H9 (cell line): ENCODE measurements at regions not wholly inside any gene's neighbourhood (a gene's known extent, or its start where the extent isn't known, plus 50 kb on each side); places are given as distances from the start of the nearest gene placed in this dataset.

Experiments used
- DNase-seq: peaks from one replicate; pipeline ENCODE4 v3.0.0-alpha.2; 2017
- H2AFZ ChIP-seq: one replicate; pipeline ENCODE4 v1.6.1; 2013; ENCODE audit warnings: mild to moderate bottlenecking, low read length, control low read depth, moderate library complexity
- H2AK5ac ChIP-seq: 2 replicates; pipeline ENCODE4 v1.6.1; 2013; ENCODE audit warnings: low read length, control low read depth, mixed read lengths; ENCODE audit not compliant: insufficient read length
- H2BK120ac ChIP-seq: one replicate; pipeline ENCODE4 v1.6.1; 2013; ENCODE audit warnings: low read depth, mild to moderate bottlenecking, low read length, control low read depth, inconsistent platforms; ENCODE audit not compliant: poor library complexity, severe bottlenecking
- H2BK12ac ChIP-seq: 2 replicates; pipeline ENCODE4 v1.6.1; 2013; ENCODE audit warnings: low read length, control low read depth, mixed read lengths, low read depth; ENCODE audit not compliant: insufficient read length
- H2BK15ac ChIP-seq: 2 replicates; pipeline ENCODE4 v1.6.1; 2013; ENCODE audit warnings: low read depth, low read length, control low read depth
- H2BK20ac ChIP-seq: one replicate; pipeline ENCODE4 v1.6.1; 2013; ENCODE audit warnings: low read depth, mild to moderate bottlenecking, low read length, control low read depth, inconsistent platforms; ENCODE audit not compliant: poor library complexity, severe bottlenecking
- H2BK5ac ChIP-seq: 2 replicates; pipeline ENCODE4 v1.6.1; 2013; ENCODE audit warnings: low read length, control low read depth, mixed read lengths; ENCODE audit not compliant: insufficient read length
- H3K14ac ChIP-seq: 2 replicates; pipeline ENCODE4 v1.6.1; 2013; ENCODE audit warnings: low read length, control low read depth; ENCODE audit not compliant: insufficient read depth
- H3K18ac ChIP-seq: 2 replicates; pipeline ENCODE4 v1.6.1; 2013; ENCODE audit warnings: low read depth, mild to moderate bottlenecking, mixed read lengths, low read length, control low read depth; ENCODE audit not compliant: insufficient read length
- H3K23ac ChIP-seq: 2 replicates; pipeline ENCODE4 v1.6.1; 2013; ENCODE audit warnings: low read length, control low read depth, mixed read lengths, low read depth; ENCODE audit not compliant: insufficient read length
- H3K23me2 ChIP-seq: 2 replicates; pipeline ENCODE4 v1.6.1; 2013; ENCODE audit warnings: low read depth, mild to moderate bottlenecking, mixed read lengths, low read length, control low read depth; ENCODE audit not compliant: insufficient read length, poor library complexity, severe bottlenecking
- H3K27ac ChIP-seq: 2 replicates; pipeline ENCODE4 v1.5.1; 2013; ENCODE audit warnings: low read length, control low read depth, mixed read lengths, low read depth; ENCODE audit not compliant: insufficient read length
- H3K27me3 ChIP-seq: 2 replicates; pipeline ENCODE4 v1.6.1; 2013; ENCODE audit warnings: low read length, control low read depth, inconsistent platforms; ENCODE audit not compliant: insufficient read depth
- H3K4ac ChIP-seq: 2 replicates; pipeline ENCODE4 v1.6.1; 2013; ENCODE audit warnings: low read depth, mild to moderate bottlenecking, control low read depth, inconsistent platforms, low read length, moderate library complexity
- H3K4me1 ChIP-seq: 2 replicates; pipeline ENCODE4 v1.6.1; 2013; ENCODE audit warnings: low read length, control low read depth, inconsistent platforms; ENCODE audit not compliant: insufficient read depth
- H3K4me2 ChIP-seq: 2 replicates; pipeline ENCODE4 v1.6.1; 2013; ENCODE audit warnings: low read length, control low read depth, mixed read lengths; ENCODE audit not compliant: insufficient read length, insufficient read depth
- H3K56ac ChIP-seq: 2 replicates; pipeline ENCODE4 v1.6.1; 2013; ENCODE audit warnings: low read depth, mild to moderate bottlenecking, mixed read lengths, low read length, control low read depth; ENCODE audit not compliant: insufficient read length
- H3K79me1 ChIP-seq: 2 replicates; pipeline ENCODE4 v1.6.1; 2013; ENCODE audit warnings: low read depth, mild to moderate bottlenecking, moderate library complexity, low read length, control low read depth, inconsistent platforms; ENCODE audit not compliant: insufficient read depth, poor library complexity, severe bottlenecking
- H3K79me2 ChIP-seq: 2 replicates; pipeline ENCODE4 v1.6.1; 2013; ENCODE audit warnings: low read length, control low read depth, inconsistent platforms; ENCODE audit not compliant: insufficient read depth
- H3K9ac ChIP-seq: 2 replicates; pipeline ENCODE4 v1.6.1; 2013; ENCODE audit warnings: low read length, control low read depth, mixed read lengths; ENCODE audit not compliant: insufficient read length; ENCODE audit errors: extremely low read depth
- H3K9me3 ChIP-seq: one replicate; pipeline ENCODE4 v1.6.1; 2013; ENCODE audit warnings: low read depth, low read length, inconsistent platforms; ENCODE audit not compliant: control insufficient read depth
- H3T11ph ChIP-seq: one replicate; pipeline ENCODE4 v1.6.1; 2013; ENCODE audit warnings: mild to moderate bottlenecking, low read length, control low read depth, inconsistent platforms
- H4K20me1 ChIP-seq: one replicate; pipeline ENCODE4 v1.6.1; 2013; ENCODE audit not compliant: control insufficient read depth, insufficient read length, insufficient read depth
- H4K5ac ChIP-seq: 2 replicates; pipeline ENCODE4 v1.6.1; 2013; ENCODE audit warnings: low read depth, mild to moderate bottlenecking, mixed read lengths, low read length, control low read depth; ENCODE audit not compliant: insufficient read length
- H4K8ac ChIP-seq: replicated peaks from 2 replicates; pipeline ENCODE4 v1.6.1; 2013; ENCODE audit warnings: low read length, control low read depth, mixed read lengths, low read depth; ENCODE audit not compliant: insufficient read length
- H4K91ac ChIP-seq: 2 replicates; pipeline ENCODE4 v1.6.1; 2013; ENCODE audit warnings: low read depth, mild to moderate bottlenecking, moderate library complexity, mixed read lengths, low read length, control low read depth; ENCODE audit not compliant: insufficient read length
- H3K27ac Mint-ChIP-seq, 3 experiments: 2 replicates in 2 of 3; 3 replicates in 1 of 3; pipeline ENCODE4 v1.8.0; 2020 to 2021; ENCODE audit warnings: mixed read lengths in 3 of 3, mild to moderate bottlenecking in 1 of 3, moderate library complexity in 1 of 3
- H3K27me3 Mint-ChIP-seq: 2 replicates; pipeline ENCODE4 v1.8.0; 2021; ENCODE audit warnings: low read depth, mild to moderate bottlenecking, moderate library complexity, mixed read lengths
- H3K36me3 Mint-ChIP-seq, 3 experiments: 2 replicates in 2 of 3; 3 replicates in 1 of 3; pipeline ENCODE4 v1.8.0; 2020 to 2021; ENCODE audit warnings: low read depth in 3 of 3, mixed read lengths in 3 of 3; ENCODE audit not compliant: insufficient read depth in 1 of 3
- H3K4me1 Mint-ChIP-seq, 2 experiments: 2 replicates each; pipeline ENCODE4 v1.8.0; 2020; ENCODE audit warnings: mixed read lengths in 2 of 2
- H3K4me3 Mint-ChIP-seq, 2 experiments: 2 replicates in 1 of 2; 3 replicates in 1 of 2; pipeline ENCODE4 v1.8.0; 2020 to 2021; ENCODE audit warnings: mild to moderate bottlenecking in 2 of 2, mixed read lengths in 2 of 2, moderate library complexity in 1 of 2
- H3K9me3 Mint-ChIP-seq, 2 experiments: 2 replicates in 1 of 2; 3 replicates in 1 of 2; pipeline ENCODE4 v1.8.0; 2020; ENCODE audit warnings: mild to moderate bottlenecking in 2 of 2, mixed read lengths in 2 of 2, moderate library complexity in 1 of 2
- CTCF ChIP-seq: fragments of 200-600 bp; sonication (generic); conservative IDR thresholded peaks from 3 replicates; pipeline ENCODE4 v1.8.0; 2021; ENCODE audit warnings: antibody characterized with exemption, mild to moderate bottlenecking
- WGBS: extraction: QIAGEN DNeasy Blood & Tissue Kit; methylation state at CpG from one replicate; pipeline ENCODE4 v1.1.7; 2013; ENCODE audit warnings: missing lambda C conversion rate, low lambda C conversion rate, mixed read lengths; ENCODE audit not compliant: insufficient read length; ENCODE audit errors: extremely low coverage; 5-methylcytosine and 5-hydroxymethylcytosine counted together

GRCh38 chr13:85406269-85406975 is 392.8 kb downstream of the SLITRK6 start:
- no peak overlapping the region for H4K5ac ChIP-seq
- H4K8ac ChIP-seq: no peak overlapping the region
- Mint-ChIP-seq H3K27ac (no peak overlapping the region), H3K27me3 (no peaks in the 10 kb centered on the region), H3K36me3 (no peaks in the 10 kb centered on the region), H3K4me1 (no peaks in the 10 kb centered on the region), H3K4me3 (no peak overlapping the region), H3K9me3 (peaks cover 0 to 3% of the 10 kb centered on the region in 2 experiments; a peak in 1 of 5 replicates)
- no peaks in the 10 kb centered on the region for H3K79me2 ChIP-seq
- H2AFZ ChIP-seq: no peak overlapping the region
- no peak overlapping the region for H2BK20ac ChIP-seq
- H2BK120ac ChIP-seq: no peak overlapping the region
- no peak overlapping the region for H4K91ac ChIP-seq
- no peak overlapping the region for H3K14ac ChIP-seq
- H3K23me2 ChIP-seq: no peaks in the 10 kb centered on the region
- H3K27ac ChIP-seq: no peak overlapping the region
- H3K9me3 ChIP-seq: no peaks in the 10 kb centered on the region
- H3K27me3 ChIP-seq: no peaks in the 10 kb centered on the region
- no peak overlapping the region for H3K9ac ChIP-seq
- no peak overlapping the region for H3T11ph ChIP-seq
- DNase-seq: no peak
- WGBS: no CpG with 5 or more reads among the region's 5 CpGs
- H3K4ac ChIP-seq: no peak overlapping the region
- TF ChIP-seq CTCF: no peak
- H2AK5ac ChIP-seq: no peak overlapping the region
- no peak overlapping the region for H3K18ac ChIP-seq
- H3K4me1 ChIP-seq: no peaks in the 10 kb centered on the region
- H3K4me2 ChIP-seq: no peak overlapping the region
- H3K23ac ChIP-seq: no peak overlapping the region
- no peak overlapping the region for H2BK15ac ChIP-seq
- H2BK5ac ChIP-seq: no peak overlapping the region
- no peaks in the 10 kb centered on the region for H4K20me1 ChIP-seq
- no peak overlapping the region for H2BK12ac ChIP-seq
- H3K56ac ChIP-seq: no peak overlapping the region
- H3K79me1 ChIP-seq: no peaks in the 10 kb centered on the region
